MM.1S (cell line): ENCODE measurements at regions not wholly inside any gene's neighbourhood (a gene's known extent, or its start where the extent isn't known, plus 50 kb on each side); places are given as distances from the start of the nearest gene placed in this dataset.

Experiments
- DNase-seq: peaks from one replicate; pipeline ENCODE4 v3.0.0-alpha.2; 2015
- H2AFZ ChIP-seq: fragments of 300-600 bp; sonication (generic); 2 replicates; pipeline ENCODE4 v1.6.0; 2016; ENCODE audit warnings: antibody characterized with exemption, low read length
- H3F3A ChIP-seq: fragments of 300-600 bp; sonication (generic); 2 replicates; pipeline ENCODE4 v1.6.1; 2016; ENCODE audit warnings: mild to moderate bottlenecking, antibody characterized with exemption, low read length, moderate library complexity, mixed read lengths; ENCODE audit not compliant: insufficient read depth
- H3K27ac ChIP-seq: fragments of 300-600 bp; sonication (generic); 2 replicates; pipeline ENCODE4 v1.5.1; 2016; ENCODE audit warnings: mild to moderate bottlenecking, low read length
- H3K27me3 ChIP-seq: fragments of 300-600 bp; sonication (generic); replicated peaks from 2 replicates; pipeline ENCODE4 v1.6.0; 2016; ENCODE audit warnings: low read length; ENCODE audit not compliant: insufficient read depth
- H3K36me3 ChIP-seq: fragments of 300-600 bp; sonication (generic); replicated peaks from 2 replicates; pipeline ENCODE4 v1.6.1; 2016; ENCODE audit warnings: mild to moderate bottlenecking, low read length, mixed read lengths; ENCODE audit not compliant: insufficient read depth
- H3K4me1 ChIP-seq: fragments of 300-600 bp; sonication (generic); 2 replicates; pipeline ENCODE4 v1.6.1; 2016; ENCODE audit warnings: low read length, mixed read lengths
- H3K4me2 ChIP-seq: fragments of 300-600 bp; sonication (generic); 2 replicates; pipeline ENCODE4 v1.6.0; 2016; ENCODE audit warnings: low read depth, low read length
- H3K4me3 ChIP-seq: fragments of 300-600 bp; sonication (generic); 2 replicates; pipeline ENCODE4 v1.5.1; 2016; ENCODE audit warnings: low read length, mixed read lengths
- H3K79me2 ChIP-seq: fragments of 300-600 bp; sonication (generic); 2 replicates; pipeline ENCODE4 v1.6.1; 2016; ENCODE audit warnings: mixed run types, low read length, mixed read lengths
- H3K9ac ChIP-seq: fragments of 300-600 bp; sonication (generic); 2 replicates; pipeline ENCODE4 v1.6.1; 2016; ENCODE audit warnings: low read length, mixed read lengths
- H3K9me2 ChIP-seq: fragments of 300-600 bp; sonication (generic); replicated peaks from 2 replicates; pipeline ENCODE4 v1.6.1; 2016; ENCODE audit warnings: mild to moderate bottlenecking, low read length, mixed read lengths; ENCODE audit not compliant: insufficient read depth
- H3K9me3 ChIP-seq: fragments of 300-600 bp; sonication (generic); replicated peaks from 2 replicates; pipeline ENCODE4 v1.6.1; 2016; ENCODE audit warnings: mild to moderate bottlenecking, low read length, mixed read lengths; ENCODE audit not compliant: insufficient read depth
- H4K20me1 ChIP-seq: fragments of 300-600 bp; sonication (generic); 2 replicates; pipeline ENCODE4 v1.6.1; 2016; ENCODE audit warnings: mild to moderate bottlenecking, low read length, moderate library complexity, mixed read lengths; ENCODE audit not compliant: insufficient read depth
- CTCF ChIP-seq: fragments of 300-600 bp; sonication (generic); IDR thresholded peaks from 2 replicates; pipeline ENCODE4 v1.5.1; 2016; ENCODE audit warnings: antibody characterized with exemption, low read length, mixed read lengths
- EZH2 ChIP-seq: fragments of 300-600 bp; sonication (generic); optimal IDR thresholded peaks from 2 replicates; pipeline ENCODE3; 2017; ENCODE audit warnings: low read depth, mild to moderate bottlenecking, antibody characterized with exemption, low read length, mixed read lengths
- EZH2phosphoT487 ChIP-seq: fragments of 300-600 bp; sonication (generic); IDR thresholded peaks from 2 replicates; pipeline ENCODE4 v1.6.1; 2018; ENCODE audit warnings: antibody characterized with exemption, low read length

GRCh38 chr21:27251752-27252151, 284.9 kb upstream of the ADAMTS5 start:
- H3K9ac ChIP-seq = no peak overlapping the region
- no peak for DNase-seq

GRCh38 chr21:27250366-27250765, 283.5 kb upstream of the ADAMTS5 start:
- H3K9me3 ChIP-seq = no peaks in the 10 kb centered on the region
- H3K27ac ChIP-seq = no peak overlapping the region
- no peak overlapping the region for H3K9ac ChIP-seq
- no peak overlapping the region for H3K4me2 ChIP-seq
- no peak for DNase-seq
- no peaks in the 10 kb centered on the region for H4K20me1 ChIP-seq
- H2AFZ ChIP-seq = no peak overlapping the region
- H3K36me3 ChIP-seq = no peaks in the 10 kb centered on the region
- no peaks in the 10 kb centered on the region for H3K79me2 ChIP-seq
- no peaks in the 10 kb centered on the region for H3K9me2 ChIP-seq
- H3F3A ChIP-seq = no peaks in the 10 kb centered on the region
- H3K4me3 ChIP-seq = no peak overlapping the region
- TF ChIP-seq EZH2 (no peak), EZH2phosphoT487 (no peak), CTCF (no peak)
- no peaks in the 10 kb centered on the region for H3K4me1 ChIP-seq
- H3K27me3 ChIP-seq = no peaks in the 10 kb centered on the region

More at GRCh38 chr21:27251752-27252151, 284.9 kb upstream of the ADAMTS5 start:
- Histone ChIP-seq H3K9me2 (no peaks in the 10 kb centered on the region), H2AFZ (no peak overlapping the region), H3K79me2 (no peaks in the 10 kb centered on the region), H3K4me3 (no peak overlapping the region), H3K27me3 (no peaks in the 10 kb centered on the region), H3K36me3 (no peaks in the 10 kb centered on the region), H3K9me3 (no peaks in the 10 kb centered on the region), H3K4me1 (no peaks in the 10 kb centered on the region), H3K4me2 (no peak overlapping the region), H3K27ac (no peak overlapping the region), H4K20me1 (no peaks in the 10 kb centered on the region), H3F3A (no peaks in the 10 kb centered on the region)
- TF ChIP-seq EZH2phosphoT487 (no peak), CTCF (no peak), EZH2 (no peak)

GRCh38 chr21:27248814-27249213, 281.9 kb upstream of the ADAMTS5 start:
- no peaks in the 10 kb centered on the region for H3K27me3 ChIP-seq
- no peak overlapping the region for H3K4me3 ChIP-seq
- no peak overlapping the region for H3K27ac ChIP-seq
- no peak overlapping the region for H3K4me2 ChIP-seq
- no peaks in the 10 kb centered on the region for H3K9me2 ChIP-seq
- TF ChIP-seq CTCF = no peak
- no peak for DNase-seq
- H2AFZ ChIP-seq = no peak overlapping the region
- no peaks in the 10 kb centered on the region for H4K20me1 ChIP-seq
- no peaks in the 10 kb centered on the region for H3K4me1 ChIP-seq
- H3F3A ChIP-seq = no peaks in the 10 kb centered on the region
- H3K9me3 ChIP-seq = no peaks in the 10 kb centered on the region
- H3K79me2 ChIP-seq = no peaks in the 10 kb centered on the region
- H3K9ac ChIP-seq = no peak overlapping the region
- H3K36me3 ChIP-seq = no peaks in the 10 kb centered on the region
